CD4-positive, alpha-beta T cell treated with Interleukin-15 for 1 hour (primary cell): ENCODE measurements at regions not wholly inside any gene's neighbourhood (a gene's known extent, or its start where the extent isn't known, plus 50 kb on each side); places are given as distances from the start of the nearest gene placed in this dataset.
"Not testable (repeated sequence)": the region's sequence is repeated elsewhere in the genome, so short reads cannot be mapped to it uniquely, and the experiment has no call there.

ENCODE experiments used
- DNase-seq: peaks from one replicate; pipeline ENCODE4 v3.0.0-alpha.2; 2020

- no peak for DNase-seq
These were observed 60.2 kb downstream of the THNSL1 start for GRCh38 chr10:25076506-25077177.

GRCh38 chr10:25078658-25079431 lies 62.4 kb downstream of the THNSL1 start:
- no peak for DNase-seq

- peak; percentile 33 for DNase-seq
These were observed 64.6 kb downstream of the THNSL1 start for GRCh38 chr10:25080880-25081581.

- DNase-seq: no peak
These were observed 66.1 kb downstream of the THNSL1 start for GRCh38 chr10:25082276-25083204.

- DNase-seq: no peak
These were observed 67.2 kb downstream of the THNSL1 start for GRCh38 chr10:25083546-25084111.

- DNase-seq: no peak
These were observed 68.0 kb downstream of the THNSL1 start for GRCh38 chr10:25084447-25084846.

- DNase-seq: no peak
These were observed 78.2 kb downstream of the THNSL1 start for GRCh38 chr10:25094590-25094989.

- DNase-seq: no peak
These were observed 77.0 kb upstream of the GPR158 start for GRCh38 chr10:25097669-25098411.

- no peak for DNase-seq
These were observed 74.7 kb upstream of the GPR158 start for GRCh38 chr10:25100141-25100540.

GRCh38 chr10:25101461-25102146 lies 73.2 kb upstream of the GPR158 start:
- DNase-seq: no peak

- DNase-seq: no peak
These were observed 72.5 kb upstream of the GPR158 start for GRCh38 chr10:25102147-25102822.

GRCh38 chr10:25103703-25104102 lies 71.1 kb upstream of the GPR158 start:
- DNase-seq: no peak

GRCh38 chr10:25104441-25104840 lies 70.4 kb upstream of the GPR158 start:
- DNase-seq: no peak

GRCh38 chr10:25105262-25105661 lies 69.5 kb upstream of the GPR158 start:
- no peak for DNase-seq

GRCh38 chr10:25105743-25106260 lies 69.0 kb upstream of the GPR158 start:
- no peak for DNase-seq

- no peak for DNase-seq
These were observed 67.0 kb upstream of the GPR158 start for GRCh38 chr10:25107756-25108155.

GRCh38 chr10:25109896-25110295 lies 64.9 kb upstream of the GPR158 start:
- DNase-seq: not testable (repeated sequence)

- no peak for DNase-seq
These were observed 62.8 kb upstream of the GPR158 start for GRCh38 chr10:25112016-25112415.

- DNase-seq: no peak
These were observed 61.4 kb upstream of the GPR158 start for GRCh38 chr10:25113191-25114035.
